Motor neuron (in vitro differentiated cells): ENCODE measurements at regions not wholly inside any gene's neighbourhood (a gene's known extent, or its start where the extent isn't known, plus 50 kb on each side); places are given as distances from the start of the nearest gene placed in this dataset.
A peak's percentile ranks its signal among the peaks of the same experiment; 100 is the strongest.
"Not testable (repeated sequence)": the region's sequence is repeated elsewhere in the genome, so short reads cannot be mapped to it uniquely, and the experiment has no call there.

ENCODE experiments used
- ATAC-seq, 8 experiments: fragments of 200-7000 bp; cut with Tn5 transposase; replicated peaks in 6 of 8; 2 replicates each; pipeline ENCODE4 v1.8.0; 2021; ENCODE audit warnings: mild to moderate bottlenecking in 8 of 8, moderate library complexity in 8 of 8
- H3K27ac ChIP-seq, 2 donors: fragments of 250-450 bp; sonication (Bioruptor Pico); 2 replicates each; pipeline ENCODE4 v1.9.0; 2021; ENCODE audit warnings: antibody characterized with exemption in 2 of 2, mild to moderate bottlenecking in 2 of 2, moderate library complexity in 1 of 2
- H3K4me1 ChIP-seq, 2 donors: fragments of 250-450 bp; sonication (Bioruptor Pico); replicated peaks in 1 of 2; 2 replicates each; pipeline ENCODE4 v1.6.1; 2021; ENCODE audit warnings: antibody characterized with exemption in 2 of 2, mild to moderate bottlenecking in 2 of 2, moderate library complexity in 1 of 2
- H3K4me3 ChIP-seq, 5 donors: fragments of 250-450 bp; sonication (Bioruptor Pico); 2 replicates each; pipeline ENCODE4 v1.9.0; 2021; ENCODE audit warnings: antibody characterized with exemption in 5 of 5, mild to moderate bottlenecking in 5 of 5, moderate library complexity in 4 of 5
- whole genome bisulfite sequencing, 10 experiments: fragments of 450-650 bp; shearing (Covaris generic); methylation state at CpG; one replicate each; pipeline ENCODE4 v1.0.0; 2022; 5-methylcytosine and 5-hydroxymethylcytosine counted together
- in situ Hi-C, 9 experiments: fragments of 400-800 bp; cut with MboI; loops; one replicate each; pipeline ENCODE4 v1.15.0; 2021; ENCODE audit warnings: low sequenced_read_pairs in 9 of 9, low pct_unique_long_range_greater_than_20kb in 2 of 9; ENCODE audit not compliant: unreplicated experiment in 9 of 9

GRCh38 chr7:94778711-94779459 is 123.0 kb upstream of the SGCE start:
- in situ Hi-C loops: no loop called here
- no peaks in the 10 kb centered on the region for H3K4me1 ChIP-seq
- no peak overlapping the region for H3K4me3 ChIP-seq
- peak in 1 of 8 experiments; percentile 29 for ATAC-seq
- WGBS, 10 experiments: 0 to 88% (median 41%) methylated on average over 2 to 3 of the region's 3 CpGs
- H3K27ac ChIP-seq: no peak overlapping the region

- peak in 1 of 8 experiments; percentile 67 for ATAC-seq
- H3K4me1 ChIP-seq: no peaks in the 10 kb centered on the region
- 14 to 100% (median 91%) methylated on average over 1 of the region's 1 CpG; no CpG with 5 or more reads in 5 of the 10 experiments for WGBS, 10 experiments
- in situ Hi-C loops: no loop called here
- no peak overlapping the region for H3K27ac ChIP-seq
- H3K4me3 ChIP-seq: no peak overlapping the region
Measured at GRCh38 chr7:94779861-94780260, 123.9 kb upstream of the SGCE start.

- in situ Hi-C loops: no loop called here
- Histone ChIP-seq H3K4me3 (no peak overlapping the region), H3K27ac (no peak overlapping the region), H3K4me1 (no peaks in the 10 kb centered on the region)
- WGBS, 10 experiments: 13 to 95% (median 80%) methylated on average over 1 to 2 of the region's 2 CpGs; no CpG with 5 or more reads in 3 of the 10 experiments
- ATAC-seq: no peak
Measured at GRCh38 chr7:94781236-94781635, 125.3 kb upstream of the SGCE start.

- Histone ChIP-seq H3K4me1 (no peaks in the 10 kb centered on the region), H3K27ac (no peak overlapping the region), H3K4me3 (no peak overlapping the region)
- ATAC-seq: no peak
- in situ Hi-C loops: no loop called here
- 8 to 97% (median 83%) methylated on average over 1 to 7 of the region's 8 CpGs; no CpG with 5 or more reads in 1 of the 10 experiments for WGBS, 10 experiments
Measured at GRCh38 chr7:94782777-94783176, 124.6 kb upstream of the PPP1R9A start.

GRCh38 chr7:94787285-94787684 is 120.1 kb upstream of the PPP1R9A start:
- in situ Hi-C loops: no loop called here
- Histone ChIP-seq H3K4me3 (no peak overlapping the region), H3K27ac (no peak overlapping the region), H3K4me1 (no peaks in the 10 kb centered on the region)
- ATAC-seq: no peak
- WGBS, 10 experiments: 0 to 100% (median 67%) methylated on average over 1 of the region's 1 CpG

DNA sequence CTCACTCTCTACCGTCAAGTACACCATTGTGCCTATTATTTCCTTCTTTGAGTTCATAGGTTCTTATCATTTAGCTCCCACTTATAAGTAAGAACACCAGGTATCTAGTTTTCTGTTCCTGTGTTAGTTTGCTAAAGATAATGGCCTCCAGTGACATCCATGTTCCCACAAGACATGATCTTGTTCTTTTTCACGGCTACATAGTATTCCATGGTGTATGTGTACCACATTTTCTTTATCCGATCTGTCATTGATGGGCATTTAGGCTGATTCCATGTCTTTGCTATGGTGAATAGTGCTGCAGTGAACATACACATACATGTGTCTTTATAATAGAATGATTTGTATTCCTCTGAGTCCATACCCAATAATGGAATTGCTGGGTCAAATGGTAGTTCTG is 119.0 kb upstream of the PPP1R9A start:
- in situ Hi-C loops, H3K27ac ChIP-seq, H3K4me1 ChIP-seq, H3K4me3 ChIP-seq, ATAC-seq: not testable (repeated sequence)
- whole genome bisulfite sequencing, 10 experiments: 0 to 96% (median 65%) methylated on average over 1 to 3 of the region's 3 CpGs; no CpG with 5 or more reads in 2 of the 10 experiments

DNA sequence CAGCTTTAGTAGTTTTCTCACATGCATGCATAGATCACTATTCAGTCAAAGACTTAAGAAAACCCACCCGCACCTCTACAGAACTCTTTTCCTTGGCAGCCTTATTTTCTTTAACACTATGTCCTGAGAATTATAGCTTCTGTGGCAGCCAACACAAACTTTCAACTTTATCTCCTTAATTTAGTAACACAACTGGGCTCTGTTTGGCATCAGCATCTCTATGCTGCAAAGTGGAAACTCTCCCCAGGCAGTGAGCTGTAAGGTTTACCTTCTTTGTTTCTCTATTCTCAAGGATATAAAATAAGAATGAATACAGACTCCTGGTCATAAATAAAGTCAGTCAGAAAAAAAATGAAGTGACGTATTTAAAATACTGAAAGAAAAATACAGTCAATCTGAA is 115.2 kb upstream of the PPP1R9A start:
- peak in 1 of 8 experiments; percentile 20 for ATAC-seq
- Histone ChIP-seq H3K4me1 (no peaks in the 10 kb centered on the region), H3K27ac (no peak overlapping the region), H3K4me3 (no peak overlapping the region)
- WGBS, 10 experiments: 0 to 82% (median 57%) methylated on average over 1 to 2 of the region's 2 CpGs
- in situ Hi-C loops: no loop called here

- H3K4me3 ChIP-seq, in situ Hi-C loops, ATAC-seq, H3K27ac ChIP-seq, H3K4me1 ChIP-seq: not testable (repeated sequence)
- WGBS, 10 experiments: 18 to 100% (median 63%) methylated on average over 1 to 6 of the region's 6 CpGs; no CpG with 5 or more reads in 2 of the 10 experiments
Measured at GRCh38 chr7:94797404-94797803, 110.0 kb upstream of the PPP1R9A start.

DNA sequence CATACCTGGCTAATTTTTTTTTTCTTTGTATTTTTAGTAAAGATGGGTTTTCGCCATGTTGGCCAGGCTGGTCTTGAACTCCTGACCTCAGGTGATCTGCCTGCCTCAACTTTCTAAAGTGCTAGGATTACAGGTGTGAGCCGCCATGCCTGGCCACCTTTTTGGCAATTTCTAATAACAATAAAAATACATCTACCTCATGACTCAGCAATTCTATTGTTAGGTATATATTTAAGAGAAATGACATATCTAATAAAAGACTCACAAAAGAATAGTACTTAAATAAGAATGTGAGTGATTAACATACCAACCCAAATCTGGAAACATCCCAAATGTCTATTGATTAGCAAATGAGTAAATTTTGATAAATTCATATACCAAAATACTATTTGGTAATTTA is 103.6 kb upstream of the PPP1R9A start:
- H3K4me3 ChIP-seq: no peak overlapping the region
- H3K27ac ChIP-seq: no peak overlapping the region
- in situ Hi-C loops: no loop called here
- ATAC-seq: no peak
- 0 to 100% (median 92%) methylated on average over 1 to 2 of the region's 2 CpGs; no CpG with 5 or more reads in 4 of the 10 experiments for WGBS, 10 experiments
- no peaks in the 10 kb centered on the region for H3K4me1 ChIP-seq

DNA sequence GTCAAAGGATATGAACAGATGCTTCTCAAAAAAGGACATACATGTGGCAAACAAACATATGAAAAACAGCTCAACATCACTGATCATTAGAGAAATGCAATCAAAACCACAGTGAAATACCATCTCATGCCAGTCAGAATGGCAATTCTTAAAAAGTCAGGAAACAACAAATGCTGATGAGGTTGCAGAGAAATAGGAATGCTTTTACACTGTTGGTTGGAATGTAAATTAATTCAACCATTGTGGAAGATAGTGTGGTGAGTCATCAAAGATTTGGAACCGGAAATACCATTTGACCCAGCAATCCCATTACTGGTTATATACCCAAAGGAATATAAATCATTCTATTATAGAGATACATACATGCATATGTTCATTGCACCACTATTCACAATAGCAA is 98.7 kb upstream of the PPP1R9A start:
- ATAC-seq, H3K4me3 ChIP-seq, in situ Hi-C loops, H3K27ac ChIP-seq, H3K4me1 ChIP-seq: not testable (repeated sequence)
- 0 to 100% (median 63%) methylated on average over 1 of the region's 1 CpG; no CpG with 5 or more reads in 3 of the 10 experiments for WGBS, 10 experiments

DNA sequence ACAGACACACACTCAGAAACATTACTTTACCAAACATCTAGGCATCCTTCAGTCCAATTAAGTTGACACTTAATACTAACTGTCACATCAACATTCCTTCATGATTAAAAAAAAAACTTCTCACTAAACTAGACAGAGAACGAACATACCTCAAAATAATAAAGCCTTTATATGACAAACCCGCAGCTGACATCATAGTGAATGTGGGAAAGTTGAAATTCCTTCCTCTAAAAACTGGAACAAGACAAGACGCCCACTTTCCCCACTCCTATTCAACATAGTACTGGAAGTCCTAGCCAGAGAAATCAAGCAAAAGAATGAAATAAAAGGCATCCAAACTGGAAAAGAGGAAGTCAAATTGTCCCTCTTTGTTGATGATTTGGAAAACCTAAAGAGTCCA is 96.9 kb upstream of the PPP1R9A start:
- 0 to 100% (median 76%) methylated on average over 1 to 3 of the region's 3 CpGs for WGBS, 10 experiments
- ATAC-seq: no peak
- H3K4me1 ChIP-seq: no peaks in the 10 kb centered on the region
- H3K4me3 ChIP-seq: no peak overlapping the region
- H3K27ac ChIP-seq: no peak overlapping the region
- in situ Hi-C loops: no loop called here

DNA sequence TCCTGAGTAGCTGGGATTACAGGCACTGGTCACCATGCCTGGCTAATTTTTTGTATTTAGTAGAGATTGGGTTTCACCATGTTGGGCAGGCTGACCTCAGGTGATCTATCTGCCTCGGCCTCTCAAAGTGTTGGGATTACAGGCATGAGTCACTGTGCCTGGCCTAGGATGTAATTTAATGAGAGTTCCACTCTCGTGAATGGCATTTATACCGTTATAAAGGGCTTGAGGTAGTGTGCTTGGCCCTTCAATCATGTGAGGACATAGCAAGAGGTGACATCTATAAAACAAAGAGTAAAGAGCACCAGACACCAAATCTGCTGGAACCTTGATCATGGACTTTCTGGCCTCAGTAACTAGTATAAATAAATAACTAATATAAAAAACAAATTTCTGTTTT is 93.5 kb upstream of the PPP1R9A start:
- in situ Hi-C loops: no loop called here
- Histone ChIP-seq H3K27ac (no peak overlapping the region), H3K4me3 (no peak overlapping the region), H3K4me1 (no peaks in the 10 kb centered on the region)
- ATAC-seq: no peak
- 0 to 100% (median 73%) methylated on average over 1 to 3 of the region's 3 CpGs; no CpG with 5 or more reads in 1 of the 10 experiments for WGBS, 10 experiments

GRCh38 chr7:94823947-94824346 is 83.4 kb upstream of the PPP1R9A start:
- in situ Hi-C loops: no loop called here
- Histone ChIP-seq H3K4me3 (no peak overlapping the region), H3K4me1 (peaks cover 3 to 6% of the 10 kb centered on the region in 2 donors), H3K27ac (no peak overlapping the region)
- ATAC-seq: peak in 1 of 8 experiments; percentile 53

- ATAC-seq: no peak
- no peaks in the 10 kb centered on the region for H3K4me1 ChIP-seq
- in situ Hi-C loops: no loop called here
- WGBS, 10 experiments: 18 to 97% (median 86%) methylated on average over 2 to 4 of the region's 4 CpGs
- no peak overlapping the region for H3K4me3 ChIP-seq
- no peak overlapping the region for H3K27ac ChIP-seq
Measured at GRCh38 chr7:94829987-94830386, 77.4 kb upstream of the PPP1R9A start.
